ENCODE measurements at regions not wholly inside any gene's neighbourhood (a gene's known extent, or its start where the extent isn't known, plus 50 kb on each side); places are given as distances from the start of the nearest gene placed in this dataset.

DNA sequence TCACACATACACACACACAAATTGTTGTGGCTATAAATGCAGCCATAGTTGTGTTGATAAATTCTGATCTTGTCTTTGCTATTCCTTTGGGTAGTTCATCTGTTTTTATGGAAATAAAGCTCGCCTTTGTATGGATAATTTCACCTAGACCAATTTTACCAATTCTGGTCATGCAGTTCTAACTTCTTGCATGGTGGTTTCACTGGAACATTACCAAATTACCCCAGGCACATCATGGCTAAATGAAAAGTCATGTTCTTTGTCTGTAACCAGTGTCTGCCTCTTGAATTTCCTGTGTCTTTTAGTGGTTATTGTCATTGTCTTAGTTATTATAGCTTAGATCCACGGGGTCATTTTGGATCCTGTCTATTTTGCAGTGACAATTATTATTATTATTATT lies 50.3 kb upstream of the TMC1 start:
- TF ChIP-seq, protein P1, sequence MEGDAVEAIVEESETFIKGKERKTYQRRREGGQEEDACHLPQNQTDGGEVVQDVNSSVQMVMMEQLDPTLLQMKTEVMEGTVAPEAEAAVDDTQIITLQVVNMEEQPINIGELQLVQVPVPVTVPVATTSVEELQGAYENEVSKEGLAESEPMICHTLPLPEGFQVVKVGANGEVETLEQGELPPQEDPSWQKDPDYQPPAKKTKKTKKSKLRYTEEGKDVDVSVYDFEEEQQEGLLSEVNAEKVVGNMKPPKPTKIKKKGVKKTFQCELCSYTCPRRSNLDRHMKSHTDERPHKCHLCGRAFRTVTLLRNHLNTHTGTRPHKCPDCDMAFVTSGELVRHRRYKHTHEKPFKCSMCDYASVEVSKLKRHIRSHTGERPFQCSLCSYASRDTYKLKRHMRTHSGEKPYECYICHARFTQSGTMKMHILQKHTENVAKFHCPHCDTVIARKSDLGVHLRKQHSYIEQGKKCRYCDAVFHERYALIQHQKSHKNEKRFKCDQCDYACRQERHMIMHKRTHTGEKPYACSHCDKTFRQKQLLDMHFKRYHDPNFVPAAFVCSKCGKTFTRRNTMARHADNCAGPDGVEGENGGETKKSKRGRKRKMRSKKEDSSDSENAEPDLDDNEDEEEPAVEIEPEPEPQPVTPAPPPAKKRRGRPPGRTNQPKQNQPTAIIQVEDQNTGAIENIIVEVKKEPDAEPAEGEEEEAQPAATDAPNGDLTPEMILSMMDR (IDR thresholded peaks at IDR 0.05; ENCODE audit: extremely low read depth, insufficient read depth, missing control alignments) = no peak
- in situ Hi-C loops (cut with MboI; ENCODE audit: low pct_unique_long_range_greater_than_20kb, low sequenced_read_pairs, unreplicated experiment) = no loop called here
- DNase-seq (ENCODE audit: low spot score) = no peak

DNA sequence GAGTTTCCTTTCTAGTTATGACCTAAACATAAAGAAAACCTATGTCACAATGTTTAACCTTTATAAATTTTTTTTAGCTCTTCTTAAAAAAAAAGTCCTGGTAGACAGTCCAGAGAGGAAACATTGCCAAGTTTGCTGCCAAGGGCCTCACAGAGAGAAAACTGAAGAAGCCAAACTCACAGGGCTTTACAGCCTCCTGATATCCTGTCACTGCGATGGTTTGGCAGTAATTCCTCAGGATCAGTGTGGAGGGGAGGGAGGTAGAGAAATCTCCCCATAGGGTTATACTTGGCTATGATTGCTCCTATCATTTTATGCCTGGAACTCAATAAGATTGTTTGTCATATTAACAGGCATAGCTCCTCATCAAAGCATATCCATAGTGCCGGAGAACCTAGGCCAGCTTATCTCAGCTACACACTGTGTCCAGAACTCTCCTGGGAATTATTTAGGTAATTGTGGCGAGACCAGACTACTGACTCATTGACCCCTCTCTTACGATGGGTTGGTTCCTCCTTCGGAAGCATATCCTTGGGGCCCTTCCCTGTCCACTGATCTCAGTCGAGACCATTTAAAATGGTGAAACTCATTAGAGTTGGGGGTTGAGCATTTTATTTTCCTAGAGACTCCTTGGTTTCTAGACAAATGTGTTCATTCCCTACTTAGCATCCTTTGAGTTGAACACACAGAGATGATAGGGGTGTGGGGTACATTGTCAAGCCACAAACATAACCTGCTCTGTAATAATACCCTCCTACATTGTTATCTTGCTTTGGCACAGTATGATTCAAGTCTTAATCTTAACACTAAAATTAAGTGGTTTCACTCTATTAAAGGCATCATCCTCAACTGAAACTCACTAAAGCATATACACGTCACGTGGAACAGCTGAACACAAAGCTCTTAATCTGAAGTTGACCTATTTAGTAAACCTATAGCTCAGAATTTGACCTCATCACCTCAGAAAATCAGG lies 53.4 kb upstream of the TMC1 start:
- in situ Hi-C loops (cut with MboI; ENCODE audit: low pct_unique_long_range_greater_than_20kb, low sequenced_read_pairs, unreplicated experiment) = no loop called here
- DNase-seq (ENCODE audit: low spot score) = no peak
- TF ChIP-seq, protein P1 (IDR thresholded peaks at IDR 0.05; ENCODE audit: extremely low read depth, insufficient read depth, missing control alignments) = no peak

- no peak for DNase-seq (ENCODE audit: low spot score)
- TF ChIP-seq, protein P1 (IDR thresholded peaks at IDR 0.05; ENCODE audit: extremely low read depth, insufficient read depth, missing control alignments) = no peak
- in situ Hi-C loops (cut with MboI; ENCODE audit: low pct_unique_long_range_greater_than_20kb, low sequenced_read_pairs, unreplicated experiment) = no loop called here
Measured at GRCh38 chr9:72465593-72465984, 55.8 kb upstream of the TMC1 start.

DNA sequence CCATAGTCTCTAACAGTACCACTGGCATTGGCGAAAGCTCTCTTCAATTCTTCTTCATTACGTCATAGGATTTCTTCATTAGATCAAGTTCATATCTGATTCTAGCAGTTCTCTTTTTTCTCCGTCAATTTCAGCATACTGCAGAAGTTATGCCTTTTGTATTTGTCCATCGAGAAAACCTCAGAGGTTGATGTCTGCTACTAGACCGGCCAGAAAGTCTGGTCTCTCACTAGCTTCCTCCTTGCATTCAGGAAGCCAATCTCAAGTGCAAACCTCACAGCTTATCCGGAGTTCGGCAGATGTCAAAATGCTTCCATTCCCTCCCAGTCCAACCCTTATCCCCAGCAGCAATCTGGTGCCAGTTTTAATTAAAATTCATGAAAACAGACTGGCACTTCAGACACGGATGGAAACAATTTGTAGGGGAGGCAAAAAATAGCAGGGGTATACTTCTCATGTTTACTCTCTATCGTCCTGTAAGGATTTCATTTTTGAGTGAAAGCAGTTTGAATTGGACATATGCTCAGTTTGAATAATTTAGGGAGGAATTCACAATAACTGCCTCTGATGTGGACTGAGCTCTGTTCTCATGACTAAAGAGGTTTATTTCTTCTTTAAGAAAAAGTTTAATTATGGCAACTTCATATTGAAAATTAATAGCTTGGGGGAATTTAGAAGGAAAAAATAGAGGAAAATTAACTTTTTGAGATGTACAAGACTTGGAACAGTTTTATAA lies 56.4 kb upstream of the TMC1 start:
- TF ChIP-seq, protein P1 (IDR thresholded peaks at IDR 0.05; ENCODE audit: extremely low read depth, insufficient read depth, missing control alignments) = no peak
- in situ Hi-C loops (cut with MboI; ENCODE audit: low pct_unique_long_range_greater_than_20kb, low sequenced_read_pairs, unreplicated experiment) = no loop called here
- no peak for DNase-seq (ENCODE audit: low spot score)

DNA sequence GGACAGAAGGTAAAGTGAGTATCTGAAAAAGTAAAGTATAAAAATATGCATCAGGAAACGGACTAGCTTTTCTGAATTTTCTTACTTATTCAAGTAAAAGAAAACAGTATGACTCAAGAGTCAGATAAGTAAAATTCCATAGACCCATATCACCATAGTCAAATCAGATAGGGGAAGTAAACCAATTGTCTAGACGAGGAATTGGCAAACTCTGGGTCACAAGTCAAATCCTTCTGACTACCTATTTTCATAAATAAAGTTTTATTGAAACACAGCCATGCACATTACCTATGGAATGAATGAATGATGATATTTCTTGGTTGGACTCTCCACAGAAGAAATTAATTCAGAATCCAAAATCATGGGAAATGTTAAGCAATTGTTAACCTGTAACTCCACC lies 59.1 kb upstream of the TMC1 start:
- TF ChIP-seq, protein P1 (IDR thresholded peaks at IDR 0.05; ENCODE audit: extremely low read depth, insufficient read depth, missing control alignments) = no peak
- DNase-seq (ENCODE audit: low spot score) = no peak
- in situ Hi-C loops (cut with MboI; ENCODE audit: low pct_unique_long_range_greater_than_20kb, low sequenced_read_pairs, unreplicated experiment) = no loop called here

DNA sequence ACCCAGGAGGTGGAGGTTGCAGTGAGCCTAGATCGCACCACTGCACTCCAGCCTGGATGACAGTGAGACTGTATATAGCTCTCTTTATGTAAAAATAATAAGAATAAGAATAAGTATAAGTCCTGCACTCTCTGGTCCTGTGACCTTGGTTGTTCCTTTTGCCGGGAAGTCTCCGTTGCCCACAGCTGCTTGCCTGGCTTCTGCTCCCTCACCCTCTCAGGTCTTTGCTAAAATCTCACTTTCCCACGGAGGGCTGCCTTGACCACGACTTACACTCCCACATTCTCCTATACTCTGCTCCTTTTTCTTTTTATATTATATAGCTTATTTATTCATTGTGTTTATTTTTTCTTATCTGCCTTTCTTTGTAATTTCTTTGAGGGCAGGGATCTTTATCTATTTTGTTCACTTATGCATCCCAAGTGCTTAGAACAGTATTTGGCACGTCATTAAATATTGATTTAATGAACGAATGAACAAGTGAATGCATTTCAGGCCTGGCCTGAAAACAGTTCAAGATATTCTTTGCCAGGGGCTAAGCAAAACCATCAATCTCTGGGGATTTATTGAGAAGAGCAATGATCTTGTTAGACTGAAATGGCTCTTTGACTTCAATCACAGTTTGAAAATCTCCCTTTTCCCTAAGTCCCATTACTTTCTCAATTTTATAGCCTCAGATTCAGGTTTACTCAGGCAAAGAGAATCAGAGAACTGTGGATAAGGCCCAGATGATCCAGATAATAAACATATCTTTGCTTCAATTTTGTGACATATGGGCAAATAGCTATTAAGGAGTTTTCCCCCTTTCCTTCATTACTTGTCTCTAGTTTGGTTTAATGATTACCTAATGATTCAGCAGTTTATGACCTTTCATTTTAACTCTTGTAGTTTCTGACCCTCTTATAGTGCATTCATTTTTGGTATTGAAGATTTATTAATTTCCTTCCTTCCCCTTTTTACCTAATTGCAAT lies 60.8 kb upstream of the TMC1 start:
- TF ChIP-seq, protein P1 (IDR thresholded peaks at IDR 0.05; ENCODE audit: extremely low read depth, insufficient read depth, missing control alignments) = no peak
- in situ Hi-C loops (cut with MboI; ENCODE audit: low pct_unique_long_range_greater_than_20kb, low sequenced_read_pairs, unreplicated experiment) = no loop called here
- DNase-seq (ENCODE audit: low spot score) = no peak

Measured in GM13977 (cell line).